22Rv1 (cell line): ENCODE measurements at regions not wholly inside any gene's neighbourhood (a gene's known extent, or its start where the extent isn't known, plus 50 kb on each side); places are given as distances from the start of the nearest gene placed in this dataset.

Source experiments
- H3K27ac ChIP-seq: fragments of 450-650 bp; 2 replicates; pipeline ENCODE4 v1.5.1; 2017
- CTCF ChIP-seq: fragments of 450-650 bp; IDR thresholded peaks from 2 replicates; pipeline ENCODE4 v1.5.1; 2017; ENCODE audit warnings: mild to moderate bottlenecking
- ZFX ChIP-seq: fragments of 450-650 bp; IDR thresholded peaks from 2 replicates; pipeline ENCODE4 v1.6.1; 2017; ENCODE audit warnings: antibody characterized with exemption, borderline replicate concordance

- TF ChIP-seq ZFX, result no peak
- no peak for TF ChIP-seq CTCF
- H3K27ac ChIP-seq, result no peak overlapping the region
Measured at GRCh38 chr1:183726825-183727224, 73.7 kb upstream of the APOBEC4 start.

- TF ChIP-seq CTCF (no peak), ZFX (no peak)
- H3K27ac ChIP-seq, result no peak overlapping the region
Measured at GRCh38 chr1:183724350-183725042, 71.4 kb upstream of the APOBEC4 start.

GRCh38 chr1:183723571-183723970, 70.5 kb upstream of the APOBEC4 start:
- TF ChIP-seq CTCF (no peak), ZFX (no peak)
- H3K27ac ChIP-seq, result no peak overlapping the region

GRCh38 chr1:183721041-183721440, 67.9 kb upstream of the APOBEC4 start:
- no peak overlapping the region for H3K27ac ChIP-seq
- TF ChIP-seq ZFX, result no peak
- TF ChIP-seq CTCF, result no peak

- no peak for TF ChIP-seq ZFX
- no peak for TF ChIP-seq CTCF
- peak overlapping the region; percentile 30; the same call in 1 of the 2 replicates for H3K27ac ChIP-seq
Measured at GRCh38 chr1:183720028-183720427, 66.9 kb upstream of the APOBEC4 start.

- H3K27ac ChIP-seq, result peak overlapping the region; percentile 30; the same call in 1 of the 2 replicates
Measured at GRCh38 chr1:183719289-183719688, 66.2 kb upstream of the APOBEC4 start.

More at GRCh38 chr1:183719289-183719688, 66.2 kb upstream of the APOBEC4 start:
- no peak for TF ChIP-seq CTCF
- no peak for TF ChIP-seq ZFX
